Endometrium (tissue), 2 donors: ENCODE measurements at regions not wholly inside any gene's neighbourhood (a gene's known extent, or its start where the extent isn't known, plus 50 kb on each side); places are given as distances from the start of the nearest gene placed in this dataset.

Source experiments
- FAIRE-seq: peaks from 2 replicates; lab custom pipeline; 2012; peaks lifted over from hg19 to GRCh38; lab: Jason Lieb, UNC
- donor health status: control.
- donor health status: control.

GRCh38 chr10:81026591-81026990 lies 488.9 kb downstream of the SH2D4B start:
- FAIRE-seq, result no peak

DNA sequence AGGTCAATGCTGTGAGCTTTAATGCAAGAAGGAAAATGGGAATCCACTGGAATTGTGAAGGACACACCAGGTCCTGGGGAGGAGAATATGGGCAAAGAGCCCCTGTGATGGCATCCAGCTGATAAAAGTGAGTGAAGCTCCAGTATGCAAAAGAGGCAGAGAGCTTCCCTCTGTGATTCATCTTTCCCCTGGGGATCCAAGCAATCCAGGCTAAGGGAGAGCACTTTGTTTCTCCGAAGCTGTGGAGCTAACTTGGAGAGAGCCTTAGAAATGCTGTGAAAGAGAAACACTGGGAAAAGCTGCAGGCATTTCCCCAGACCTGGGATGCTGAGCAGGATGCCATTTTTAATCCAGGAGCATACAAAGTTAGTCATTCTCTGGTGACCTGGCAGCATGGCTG lies 489.5 kb downstream of the SH2D4B start:
- no peak for FAIRE-seq

GRCh38 chr10:81027706-81028105 lies 490.0 kb downstream of the SH2D4B start:
- FAIRE-seq, result no peak

DNA sequence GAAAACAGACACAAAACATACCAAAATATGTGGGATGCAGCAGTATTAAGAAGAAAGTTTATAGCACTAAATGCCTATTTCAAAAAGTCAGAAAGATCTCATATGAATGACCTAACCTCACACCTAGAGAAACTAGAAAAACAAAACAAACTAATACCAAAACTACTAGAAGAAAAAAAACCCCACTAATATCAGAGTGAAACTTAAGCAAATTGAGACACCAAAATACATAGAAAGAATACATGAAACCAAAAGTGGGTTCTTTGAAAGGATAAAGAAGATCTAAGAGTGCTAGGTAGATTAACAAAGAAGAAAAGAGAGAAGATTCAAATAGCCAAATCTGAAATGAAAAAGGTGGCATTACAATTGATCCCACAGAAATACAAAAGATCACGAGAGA lies 494.1 kb downstream of the SH2D4B start:
- FAIRE-seq, result no peak

DNA sequence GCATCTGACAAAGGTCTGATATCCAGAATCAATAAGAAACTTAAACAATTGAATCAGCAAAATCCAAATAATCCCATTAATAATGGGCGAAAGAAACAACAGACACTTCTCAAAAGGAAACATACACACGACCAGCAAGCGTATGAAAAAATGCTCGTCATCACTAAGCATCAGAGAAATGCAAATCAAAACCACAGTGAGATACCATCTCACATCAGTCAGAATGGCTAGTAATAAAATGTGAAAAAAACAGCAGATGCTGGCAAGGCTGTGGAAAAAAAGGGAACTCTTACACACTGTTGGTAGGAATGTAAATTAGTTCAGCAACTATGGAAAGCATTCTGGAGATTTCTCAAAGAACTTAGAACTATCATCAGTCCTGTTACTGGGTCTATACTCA lies 496.7 kb downstream of the SH2D4B start:
- no peak for FAIRE-seq

DNA sequence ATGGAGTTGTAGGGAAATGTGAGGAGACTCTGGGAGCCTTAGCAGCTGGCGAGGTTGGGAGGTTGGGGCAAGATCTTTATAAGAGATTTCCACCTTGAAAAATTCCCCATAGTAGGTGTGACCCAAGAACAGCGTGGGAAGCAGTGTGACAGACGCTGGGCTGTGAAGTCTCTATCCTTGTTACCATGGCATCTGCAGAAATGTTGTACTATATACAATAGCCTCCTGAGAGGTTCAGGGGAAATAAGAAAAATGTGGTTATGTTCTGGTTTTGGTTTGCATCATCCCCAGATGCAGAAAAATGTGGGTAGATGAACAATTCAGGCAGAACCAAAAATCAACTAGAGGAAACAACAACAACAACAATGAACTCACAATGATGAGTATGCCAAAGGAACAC lies 498.6 kb downstream of the SH2D4B start:
- FAIRE-seq, result no peak

- no peak for FAIRE-seq
Observed at GRCh38 chr10:81040031-81040430, 502.3 kb downstream of the SH2D4B start.

DNA sequence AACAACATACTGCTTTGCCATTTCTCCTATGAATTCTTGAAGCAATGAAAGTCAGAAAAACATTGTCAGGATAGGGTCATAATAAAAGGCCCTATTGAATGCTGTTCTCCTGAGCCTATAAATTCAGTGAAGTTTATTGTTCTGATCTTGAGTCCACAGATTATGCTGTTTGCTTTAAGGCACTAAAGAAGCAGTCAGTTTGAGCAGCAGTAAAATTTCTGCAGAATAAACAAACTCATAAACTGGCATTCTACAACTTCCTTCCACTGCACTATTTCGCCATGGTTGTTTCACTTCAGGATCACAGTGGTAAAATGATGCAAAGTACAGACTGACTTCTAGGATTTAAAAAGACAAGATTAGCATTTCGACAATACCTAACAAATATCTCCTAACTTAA lies 503.2 kb downstream of the SH2D4B start:
- FAIRE-seq, result no peak

GRCh38 chr10:81042647-81043046 lies 504.9 kb downstream of the SH2D4B start:
- no peak for FAIRE-seq

DNA sequence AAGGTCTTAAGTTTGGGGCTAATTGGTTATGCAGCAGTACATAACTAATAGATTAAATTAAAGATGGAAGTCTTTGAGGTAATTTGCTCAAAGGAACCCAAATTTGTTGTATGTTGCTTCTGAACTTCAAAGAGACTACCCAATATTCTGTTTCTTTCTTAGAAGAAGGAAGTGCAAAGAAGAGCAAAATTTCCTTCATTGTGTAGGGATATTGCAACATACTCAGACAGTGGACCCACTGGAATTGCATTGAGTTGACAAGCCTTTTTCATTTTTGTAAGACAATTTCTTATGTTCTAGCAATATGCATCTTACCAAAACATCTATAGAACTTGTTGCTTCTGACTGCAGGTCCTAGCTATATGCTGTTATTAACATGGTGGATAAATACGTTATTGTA lies 527.8 kb downstream of the SH2D4B start:
- FAIRE-seq, result no peak

GRCh38 chr10:81068460-81068859 lies 530.8 kb downstream of the SH2D4B start:
- no peak for FAIRE-seq

DNA sequence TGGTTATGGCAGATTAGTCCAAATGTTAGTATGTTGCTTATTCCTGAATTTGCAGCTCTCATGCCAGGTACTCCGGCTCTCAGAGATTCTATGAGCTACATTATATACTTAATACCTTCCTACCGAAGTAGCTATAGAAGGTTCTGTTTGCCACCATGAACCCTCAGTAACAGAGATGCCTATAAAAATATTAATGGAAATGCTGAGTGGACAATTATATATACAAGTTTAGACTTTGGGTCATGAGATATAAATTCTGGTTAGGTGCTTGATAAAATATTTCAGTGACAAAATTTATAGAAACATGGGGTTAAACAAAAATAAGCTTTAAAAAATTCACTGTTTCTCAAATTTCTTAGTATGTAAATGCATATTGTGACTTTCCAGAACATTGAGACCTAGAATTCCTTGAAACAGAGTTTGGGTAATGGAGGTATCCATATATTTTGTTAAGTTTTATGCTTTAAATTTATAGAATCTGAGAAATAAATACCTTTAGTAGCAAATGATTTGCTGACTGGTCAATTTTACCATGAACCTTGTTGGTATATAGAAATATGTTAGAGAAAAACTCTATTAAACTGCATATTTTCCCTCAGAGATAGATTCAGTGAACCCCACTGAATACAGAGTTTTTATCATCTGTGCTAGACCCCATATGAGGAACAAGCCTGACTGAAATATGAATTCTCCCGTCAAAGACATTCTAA lies 533.5 kb downstream of the SH2D4B start:
- no peak for FAIRE-seq

GRCh38 chr10:81073155-81073554 lies 535.5 kb downstream of the SH2D4B start:
- no peak for FAIRE-seq

DNA sequence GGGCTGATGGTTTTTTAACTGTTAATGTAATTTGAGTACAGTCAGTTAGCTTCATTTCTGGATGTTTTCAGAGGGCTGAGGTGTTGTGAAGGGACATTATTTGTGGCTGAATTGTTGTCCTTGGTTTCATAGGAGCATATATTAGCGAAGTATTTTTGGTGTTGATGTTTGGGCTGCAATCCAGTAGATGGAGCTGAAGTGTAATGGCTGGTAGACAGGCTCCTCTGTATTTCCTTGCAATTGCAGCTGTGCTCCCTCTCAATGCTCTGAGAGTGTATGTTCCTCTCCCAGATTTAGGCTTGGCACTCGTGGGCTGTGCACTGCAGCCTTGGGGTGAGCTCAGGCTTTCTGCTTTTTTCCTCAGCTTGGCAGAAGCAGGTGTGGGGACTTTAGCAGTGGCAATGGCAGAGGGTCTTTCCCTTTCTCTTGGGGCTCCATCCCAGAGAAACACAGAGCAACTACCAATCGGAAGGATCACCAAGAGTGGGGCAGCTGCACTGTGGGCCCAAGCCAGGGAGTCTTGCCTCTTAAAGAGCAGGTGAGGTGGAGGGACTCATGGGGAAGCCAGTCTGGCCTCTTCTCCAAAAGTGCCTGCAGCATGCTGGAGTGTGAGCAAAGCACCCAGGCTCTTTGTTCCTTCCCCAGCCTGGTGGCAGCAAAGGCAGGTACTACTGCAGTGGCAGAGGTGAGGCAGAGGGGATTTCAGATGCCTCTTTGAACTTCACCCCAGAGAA lies 544.4 kb downstream of the SH2D4B start:
- FAIRE-seq, result no peak

- FAIRE-seq, result no peak
Observed at GRCh38 chr10:81082621-81083376, 545.1 kb downstream of the SH2D4B start.

DNA sequence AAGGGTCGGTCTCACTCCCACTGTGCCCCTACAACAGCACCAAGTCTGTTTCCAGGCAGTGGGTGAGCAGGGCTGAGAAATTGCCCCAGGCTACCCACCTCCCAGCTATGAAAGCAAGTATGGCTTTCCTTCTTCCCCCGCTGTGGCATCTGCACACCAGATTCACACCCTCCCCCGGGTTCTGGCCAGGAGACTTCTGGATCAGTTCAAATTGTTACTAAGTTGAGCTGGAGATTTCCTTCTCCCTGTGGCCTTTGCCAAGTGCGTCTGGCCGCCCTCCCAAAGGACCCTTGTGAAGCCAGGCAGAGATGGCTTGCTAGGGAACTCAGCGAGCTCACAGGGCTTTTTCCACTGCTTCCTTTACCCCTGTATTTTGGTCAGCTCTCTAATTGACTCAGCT lies 555.4 kb downstream of the SH2D4B start:
- no peak for FAIRE-seq

GRCh38 chr10:81095238-81095637 lies 557.5 kb downstream of the SH2D4B start:
- no peak for FAIRE-seq

- FAIRE-seq, result peak; percentile 79
Observed at GRCh38 chr10:81096558-81096957, 558.9 kb downstream of the SH2D4B start.

DNA sequence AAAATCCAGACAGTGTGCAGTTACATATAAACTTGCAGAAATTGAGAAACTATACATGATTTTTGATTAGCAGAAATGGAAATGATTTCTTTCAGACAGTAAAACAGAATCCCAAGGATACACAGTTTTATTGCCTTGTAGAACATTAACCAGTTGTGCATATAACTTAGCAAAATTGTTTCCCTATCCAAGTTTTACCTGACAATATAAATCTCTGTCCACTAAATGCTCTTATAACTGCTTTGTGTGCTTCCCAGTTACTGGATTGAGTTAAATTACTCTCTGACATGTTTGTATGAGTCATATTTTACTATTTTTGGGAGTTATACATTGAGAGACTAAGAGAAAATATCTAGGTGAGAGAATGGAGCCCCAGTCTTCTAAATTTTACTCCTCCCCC lies 563.4 kb downstream of the SH2D4B start:
- no peak for FAIRE-seq

DNA sequence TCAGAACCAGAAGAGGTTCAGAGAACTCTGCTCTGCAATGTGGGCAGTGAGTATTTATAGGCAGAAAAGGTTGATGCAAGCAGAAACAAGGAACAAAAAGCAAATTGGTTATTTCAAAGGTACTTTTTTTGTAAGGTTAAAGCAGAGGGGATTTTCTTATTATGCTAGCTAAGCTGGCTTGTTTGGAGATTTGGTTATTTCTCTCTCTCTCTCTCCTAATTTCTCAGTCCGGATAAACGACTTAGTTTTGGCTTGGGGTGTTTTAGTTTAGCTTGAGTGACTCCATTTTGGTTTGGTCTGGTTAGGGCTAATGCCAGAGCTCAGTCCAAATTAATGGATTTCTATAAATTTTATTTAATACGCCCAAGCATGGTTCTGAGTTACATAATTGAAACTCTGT lies 566.8 kb downstream of the SH2D4B start:
- FAIRE-seq, result no peak

DNA sequence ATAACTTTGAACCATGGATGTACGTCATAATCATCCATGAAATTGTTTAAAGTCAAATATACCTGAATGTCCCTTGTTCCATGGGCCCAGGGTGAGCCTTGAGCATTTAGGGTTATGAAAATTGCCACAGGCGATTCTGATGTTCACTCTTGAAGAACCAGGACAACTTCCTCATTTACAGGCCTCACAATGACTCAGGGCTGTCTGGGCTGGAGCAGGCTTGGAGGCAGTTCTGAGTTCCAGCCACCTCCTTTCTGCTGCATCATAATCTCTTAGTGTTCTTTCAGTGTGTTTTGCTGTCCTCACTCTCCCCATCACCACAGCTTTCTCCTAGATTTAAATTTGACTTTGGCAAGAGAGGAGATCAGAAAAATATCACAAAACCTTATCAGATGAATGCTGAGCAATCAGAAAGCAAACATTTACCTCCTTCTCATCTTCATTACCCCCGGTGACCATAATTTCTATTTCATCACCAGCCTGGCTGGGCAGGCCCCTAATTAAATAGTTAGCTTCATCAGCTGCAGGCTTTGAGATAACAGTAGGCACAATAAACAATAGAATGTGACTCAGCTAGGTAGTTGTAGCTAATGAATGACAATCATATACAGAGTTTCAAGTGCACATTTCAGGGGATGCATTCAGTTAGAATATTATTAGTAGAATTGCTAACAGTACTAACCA lies 571.0 kb downstream of the SH2D4B start:
- no peak for FAIRE-seq

DNA sequence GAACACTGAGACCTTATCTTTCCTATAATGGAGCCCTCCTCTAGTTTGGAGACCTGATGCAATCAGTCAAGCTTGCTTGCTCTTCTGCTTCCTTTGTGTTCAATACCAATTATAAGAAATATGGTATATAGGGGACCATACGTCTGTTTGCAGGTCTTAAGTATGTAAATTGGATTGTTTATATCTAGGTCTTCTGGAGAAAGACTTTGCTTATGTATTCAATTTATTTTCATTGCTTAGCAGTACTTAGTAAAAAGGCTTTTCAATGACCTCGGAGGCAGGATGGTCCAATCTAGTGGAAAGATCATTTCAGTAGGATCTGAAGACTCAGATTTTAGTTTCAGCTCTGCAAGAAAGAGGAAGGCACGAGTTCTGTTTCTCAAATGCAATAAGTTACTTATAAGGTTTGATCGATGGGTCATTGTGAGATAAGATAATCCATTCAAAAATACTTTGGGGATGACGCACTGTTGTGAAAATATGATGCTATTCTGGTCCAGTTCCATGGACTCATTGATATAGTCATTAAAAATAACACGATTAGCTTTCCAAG lies 571.6 kb downstream of the SH2D4B start:
- no peak for FAIRE-seq
